H9 (cell line): ENCODE measurements at regions not wholly inside any gene's neighbourhood (a gene's known extent, or its start where the extent isn't known, plus 50 kb on each side); places are given as distances from the start of the nearest gene placed in this dataset.

Experiments
- DNase-seq: peaks from one replicate; pipeline ENCODE4 v3.0.0-alpha.2; 2017
- H2AFZ ChIP-seq: one replicate; pipeline ENCODE4 v1.6.1; 2013; ENCODE audit warnings: mild to moderate bottlenecking, low read length, control low read depth, moderate library complexity
- H2AK5ac ChIP-seq: 2 replicates; pipeline ENCODE4 v1.6.1; 2013; ENCODE audit warnings: low read length, control low read depth, mixed read lengths; ENCODE audit not compliant: insufficient read length
- H2BK120ac ChIP-seq: one replicate; pipeline ENCODE4 v1.6.1; 2013; ENCODE audit warnings: low read depth, mild to moderate bottlenecking, low read length, control low read depth, inconsistent platforms; ENCODE audit not compliant: poor library complexity, severe bottlenecking
- H2BK12ac ChIP-seq: 2 replicates; pipeline ENCODE4 v1.6.1; 2013; ENCODE audit warnings: low read length, control low read depth, mixed read lengths, low read depth; ENCODE audit not compliant: insufficient read length
- H2BK15ac ChIP-seq: 2 replicates; pipeline ENCODE4 v1.6.1; 2013; ENCODE audit warnings: low read depth, low read length, control low read depth
- H2BK20ac ChIP-seq: one replicate; pipeline ENCODE4 v1.6.1; 2013; ENCODE audit warnings: low read depth, mild to moderate bottlenecking, low read length, control low read depth, inconsistent platforms; ENCODE audit not compliant: poor library complexity, severe bottlenecking
- H2BK5ac ChIP-seq: 2 replicates; pipeline ENCODE4 v1.6.1; 2013; ENCODE audit warnings: low read length, control low read depth, mixed read lengths; ENCODE audit not compliant: insufficient read length
- H3K14ac ChIP-seq: 2 replicates; pipeline ENCODE4 v1.6.1; 2013; ENCODE audit warnings: low read length, control low read depth; ENCODE audit not compliant: insufficient read depth
- H3K18ac ChIP-seq: 2 replicates; pipeline ENCODE4 v1.6.1; 2013; ENCODE audit warnings: low read depth, mild to moderate bottlenecking, mixed read lengths, low read length, control low read depth; ENCODE audit not compliant: insufficient read length
- H3K23ac ChIP-seq: 2 replicates; pipeline ENCODE4 v1.6.1; 2013; ENCODE audit warnings: low read length, control low read depth, mixed read lengths, low read depth; ENCODE audit not compliant: insufficient read length
- H3K23me2 ChIP-seq: 2 replicates; pipeline ENCODE4 v1.6.1; 2013; ENCODE audit warnings: low read depth, mild to moderate bottlenecking, mixed read lengths, low read length, control low read depth; ENCODE audit not compliant: insufficient read length, poor library complexity, severe bottlenecking
- H3K27ac ChIP-seq: 2 replicates; pipeline ENCODE4 v1.5.1; 2013; ENCODE audit warnings: low read length, control low read depth, mixed read lengths, low read depth; ENCODE audit not compliant: insufficient read length
- H3K27me3 ChIP-seq: 2 replicates; pipeline ENCODE4 v1.6.1; 2013; ENCODE audit warnings: low read length, control low read depth, inconsistent platforms; ENCODE audit not compliant: insufficient read depth
- H3K4ac ChIP-seq: 2 replicates; pipeline ENCODE4 v1.6.1; 2013; ENCODE audit warnings: low read depth, mild to moderate bottlenecking, control low read depth, inconsistent platforms, low read length, moderate library complexity
- H3K4me1 ChIP-seq: 2 replicates; pipeline ENCODE4 v1.6.1; 2013; ENCODE audit warnings: low read length, control low read depth, inconsistent platforms; ENCODE audit not compliant: insufficient read depth
- H3K4me2 ChIP-seq: 2 replicates; pipeline ENCODE4 v1.6.1; 2013; ENCODE audit warnings: low read length, control low read depth, mixed read lengths; ENCODE audit not compliant: insufficient read length, insufficient read depth
- H3K56ac ChIP-seq: 2 replicates; pipeline ENCODE4 v1.6.1; 2013; ENCODE audit warnings: low read depth, mild to moderate bottlenecking, mixed read lengths, low read length, control low read depth; ENCODE audit not compliant: insufficient read length
- H3K79me1 ChIP-seq: 2 replicates; pipeline ENCODE4 v1.6.1; 2013; ENCODE audit warnings: low read depth, mild to moderate bottlenecking, moderate library complexity, low read length, control low read depth, inconsistent platforms; ENCODE audit not compliant: insufficient read depth, poor library complexity, severe bottlenecking
- H3K79me2 ChIP-seq: 2 replicates; pipeline ENCODE4 v1.6.1; 2013; ENCODE audit warnings: low read length, control low read depth, inconsistent platforms; ENCODE audit not compliant: insufficient read depth
- H3K9ac ChIP-seq: 2 replicates; pipeline ENCODE4 v1.6.1; 2013; ENCODE audit warnings: low read length, control low read depth, mixed read lengths; ENCODE audit not compliant: insufficient read length; ENCODE audit errors: extremely low read depth
- H3K9me3 ChIP-seq: one replicate; pipeline ENCODE4 v1.6.1; 2013; ENCODE audit warnings: low read depth, low read length, inconsistent platforms; ENCODE audit not compliant: control insufficient read depth
- H3T11ph ChIP-seq: one replicate; pipeline ENCODE4 v1.6.1; 2013; ENCODE audit warnings: mild to moderate bottlenecking, low read length, control low read depth, inconsistent platforms
- H4K20me1 ChIP-seq: one replicate; pipeline ENCODE4 v1.6.1; 2013; ENCODE audit not compliant: control insufficient read depth, insufficient read length, insufficient read depth
- H4K5ac ChIP-seq: 2 replicates; pipeline ENCODE4 v1.6.1; 2013; ENCODE audit warnings: low read depth, mild to moderate bottlenecking, mixed read lengths, low read length, control low read depth; ENCODE audit not compliant: insufficient read length
- H4K8ac ChIP-seq: replicated peaks from 2 replicates; pipeline ENCODE4 v1.6.1; 2013; ENCODE audit warnings: low read length, control low read depth, mixed read lengths, low read depth; ENCODE audit not compliant: insufficient read length
- H4K91ac ChIP-seq: 2 replicates; pipeline ENCODE4 v1.6.1; 2013; ENCODE audit warnings: low read depth, mild to moderate bottlenecking, moderate library complexity, mixed read lengths, low read length, control low read depth; ENCODE audit not compliant: insufficient read length
- H3K27ac Mint-ChIP-seq, 3 experiments: 2 replicates in 2 of 3; 3 replicates in 1 of 3; pipeline ENCODE4 v1.8.0; 2020 to 2021; ENCODE audit warnings: mixed read lengths in 3 of 3, mild to moderate bottlenecking in 1 of 3, moderate library complexity in 1 of 3
- H3K27me3 Mint-ChIP-seq: 2 replicates; pipeline ENCODE4 v1.8.0; 2021; ENCODE audit warnings: low read depth, mild to moderate bottlenecking, moderate library complexity, mixed read lengths
- H3K36me3 Mint-ChIP-seq, 3 experiments: 2 replicates in 2 of 3; 3 replicates in 1 of 3; pipeline ENCODE4 v1.8.0; 2020 to 2021; ENCODE audit warnings: low read depth in 3 of 3, mixed read lengths in 3 of 3; ENCODE audit not compliant: insufficient read depth in 1 of 3
- H3K4me1 Mint-ChIP-seq, 2 experiments: 2 replicates each; pipeline ENCODE4 v1.8.0; 2020; ENCODE audit warnings: mixed read lengths in 2 of 2
- H3K4me3 Mint-ChIP-seq, 2 experiments: 2 replicates in 1 of 2; 3 replicates in 1 of 2; pipeline ENCODE4 v1.8.0; 2020 to 2021; ENCODE audit warnings: mild to moderate bottlenecking in 2 of 2, mixed read lengths in 2 of 2, moderate library complexity in 1 of 2
- H3K9me3 Mint-ChIP-seq, 2 experiments: 2 replicates in 1 of 2; 3 replicates in 1 of 2; pipeline ENCODE4 v1.8.0; 2020; ENCODE audit warnings: mild to moderate bottlenecking in 2 of 2, mixed read lengths in 2 of 2, moderate library complexity in 1 of 2
- WGBS: extraction: QIAGEN DNeasy Blood & Tissue Kit; methylation state at CpG from one replicate; pipeline ENCODE4 v1.1.7; 2013; ENCODE audit warnings: missing lambda C conversion rate, low lambda C conversion rate, mixed read lengths; ENCODE audit not compliant: insufficient read length; ENCODE audit errors: extremely low coverage; 5-methylcytosine and 5-hydroxymethylcytosine counted together
- TF ChIP-seq, protein P1 (sequence below): fragments of 200-600 bp; sonication (generic); conservative IDR thresholded peaks from 3 replicates; pipeline ENCODE4 v1.8.0; 2021; ENCODE audit warnings: antibody characterized with exemption, mild to moderate bottlenecking

- Mint-ChIP-seq H3K36me3 (no peaks in the 10 kb centered on the region), H3K4me1 (no peaks in the 10 kb centered on the region), H3K4me3 (no peak overlapping the region), H3K9me3 (no peaks in the 10 kb centered on the region), H3K27ac (no peak overlapping the region), H3K27me3 (no peaks in the 10 kb centered on the region)
- no peaks in the 10 kb centered on the region for H3K23me2 ChIP-seq
- H2BK5ac ChIP-seq = no peak overlapping the region
- no peak overlapping the region for H4K91ac ChIP-seq
- no peaks in the 10 kb centered on the region for H3K27me3 ChIP-seq
- no peak overlapping the region for H3K23ac ChIP-seq
- H4K20me1 ChIP-seq = no peaks in the 10 kb centered on the region
- no peak for DNase-seq
- H2BK15ac ChIP-seq = no peak overlapping the region
- no peaks in the 10 kb centered on the region for H3K4me1 ChIP-seq
- H3K4me2 ChIP-seq = no peak overlapping the region
- H2BK20ac ChIP-seq = no peak overlapping the region
- H3K9ac ChIP-seq = no peak overlapping the region
- no peaks in the 10 kb centered on the region for H3K79me1 ChIP-seq
- H2AK5ac ChIP-seq = no peak overlapping the region
- H3K27ac ChIP-seq = no peak overlapping the region
- no peak overlapping the region for H3K56ac ChIP-seq
- no peak overlapping the region for H3K14ac ChIP-seq
- no peak overlapping the region for H4K5ac ChIP-seq
- H2BK12ac ChIP-seq = no peak overlapping the region
- TF ChIP-seq, protein P1, sequence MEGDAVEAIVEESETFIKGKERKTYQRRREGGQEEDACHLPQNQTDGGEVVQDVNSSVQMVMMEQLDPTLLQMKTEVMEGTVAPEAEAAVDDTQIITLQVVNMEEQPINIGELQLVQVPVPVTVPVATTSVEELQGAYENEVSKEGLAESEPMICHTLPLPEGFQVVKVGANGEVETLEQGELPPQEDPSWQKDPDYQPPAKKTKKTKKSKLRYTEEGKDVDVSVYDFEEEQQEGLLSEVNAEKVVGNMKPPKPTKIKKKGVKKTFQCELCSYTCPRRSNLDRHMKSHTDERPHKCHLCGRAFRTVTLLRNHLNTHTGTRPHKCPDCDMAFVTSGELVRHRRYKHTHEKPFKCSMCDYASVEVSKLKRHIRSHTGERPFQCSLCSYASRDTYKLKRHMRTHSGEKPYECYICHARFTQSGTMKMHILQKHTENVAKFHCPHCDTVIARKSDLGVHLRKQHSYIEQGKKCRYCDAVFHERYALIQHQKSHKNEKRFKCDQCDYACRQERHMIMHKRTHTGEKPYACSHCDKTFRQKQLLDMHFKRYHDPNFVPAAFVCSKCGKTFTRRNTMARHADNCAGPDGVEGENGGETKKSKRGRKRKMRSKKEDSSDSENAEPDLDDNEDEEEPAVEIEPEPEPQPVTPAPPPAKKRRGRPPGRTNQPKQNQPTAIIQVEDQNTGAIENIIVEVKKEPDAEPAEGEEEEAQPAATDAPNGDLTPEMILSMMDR = no peak
- no peak overlapping the region for H4K8ac ChIP-seq
- H3K79me2 ChIP-seq = no peaks in the 10 kb centered on the region
- H3K9me3 ChIP-seq = no peaks in the 10 kb centered on the region
- no peak overlapping the region for H3T11ph ChIP-seq
- no peak overlapping the region for H2BK120ac ChIP-seq
- WGBS = no CpG with 5 or more reads among the region's 5 CpGs
- no peak overlapping the region for H2AFZ ChIP-seq
- H3K18ac ChIP-seq = no peak overlapping the region
- H3K4ac ChIP-seq = no peak overlapping the region
Observed at GRCh38 chr5:96254980-96255691, 177.9 kb downstream of the PCSK1 start.
